ENCODE measurements at regions not wholly inside any gene's neighbourhood (a gene's known extent, or its start where the extent isn't known, plus 50 kb on each side); places are given as distances from the start of the nearest gene placed in this dataset.

DNA sequence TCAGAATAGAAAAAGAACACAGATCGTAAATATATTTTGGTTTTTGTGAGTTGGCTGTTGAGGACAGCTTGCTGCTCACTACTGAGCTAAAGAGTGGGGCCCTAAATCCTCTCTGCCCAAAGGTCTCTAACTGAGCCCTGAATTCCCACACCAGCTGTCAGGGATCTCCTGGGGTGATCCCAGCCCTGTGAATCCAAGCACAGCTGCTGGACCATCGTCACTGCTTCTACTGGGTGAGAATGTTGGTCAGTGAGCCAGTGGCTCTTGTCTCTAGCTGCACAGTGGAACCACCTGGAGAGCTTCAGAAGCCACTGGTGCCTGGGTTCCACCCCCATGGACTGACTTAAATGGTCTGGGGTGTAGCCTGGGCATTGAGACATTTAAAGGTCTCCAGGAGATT is 90.5 kb upstream of the IL12A start:
- TF ChIP-seq, protein P1, sequence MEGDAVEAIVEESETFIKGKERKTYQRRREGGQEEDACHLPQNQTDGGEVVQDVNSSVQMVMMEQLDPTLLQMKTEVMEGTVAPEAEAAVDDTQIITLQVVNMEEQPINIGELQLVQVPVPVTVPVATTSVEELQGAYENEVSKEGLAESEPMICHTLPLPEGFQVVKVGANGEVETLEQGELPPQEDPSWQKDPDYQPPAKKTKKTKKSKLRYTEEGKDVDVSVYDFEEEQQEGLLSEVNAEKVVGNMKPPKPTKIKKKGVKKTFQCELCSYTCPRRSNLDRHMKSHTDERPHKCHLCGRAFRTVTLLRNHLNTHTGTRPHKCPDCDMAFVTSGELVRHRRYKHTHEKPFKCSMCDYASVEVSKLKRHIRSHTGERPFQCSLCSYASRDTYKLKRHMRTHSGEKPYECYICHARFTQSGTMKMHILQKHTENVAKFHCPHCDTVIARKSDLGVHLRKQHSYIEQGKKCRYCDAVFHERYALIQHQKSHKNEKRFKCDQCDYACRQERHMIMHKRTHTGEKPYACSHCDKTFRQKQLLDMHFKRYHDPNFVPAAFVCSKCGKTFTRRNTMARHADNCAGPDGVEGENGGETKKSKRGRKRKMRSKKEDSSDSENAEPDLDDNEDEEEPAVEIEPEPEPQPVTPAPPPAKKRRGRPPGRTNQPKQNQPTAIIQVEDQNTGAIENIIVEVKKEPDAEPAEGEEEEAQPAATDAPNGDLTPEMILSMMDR (conservative IDR thresholded peaks at IDR 0.05; ENCODE audit: low read length) = no peak
- no peak for TF ChIP-seq EZH2phosphoT487 (IDR thresholded peaks at IDR 0.05; ENCODE audit: borderline replicate concordance, low read depth, low read length)

Measured in OCI-LY7 (cell line).